ENCODE measurements at regions not wholly inside any gene's neighbourhood (a gene's known extent, or its start where the extent isn't known, plus 50 kb on each side); places are given as distances from the start of the nearest gene placed in this dataset.

DNA sequence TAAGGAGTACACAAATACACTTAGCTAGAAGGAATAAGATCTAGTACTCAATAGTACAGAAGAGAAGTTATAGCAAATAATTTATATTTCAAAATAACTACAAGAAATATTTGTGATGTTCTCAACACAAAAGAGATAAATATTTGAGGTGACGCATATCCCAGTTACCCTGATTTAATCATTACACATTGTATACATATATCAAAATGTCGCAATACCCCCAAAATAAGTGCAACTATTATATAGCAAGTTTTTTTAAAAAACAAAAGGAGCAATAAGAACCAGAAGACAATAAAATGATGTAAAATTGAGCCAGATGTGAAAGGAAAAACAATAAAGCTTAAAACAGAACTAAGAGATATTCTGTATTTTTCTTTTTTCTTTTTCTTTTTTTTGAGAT lies 59.3 kb upstream of the KIAA1217 start:
- TF ChIP-seq, protein P1, sequence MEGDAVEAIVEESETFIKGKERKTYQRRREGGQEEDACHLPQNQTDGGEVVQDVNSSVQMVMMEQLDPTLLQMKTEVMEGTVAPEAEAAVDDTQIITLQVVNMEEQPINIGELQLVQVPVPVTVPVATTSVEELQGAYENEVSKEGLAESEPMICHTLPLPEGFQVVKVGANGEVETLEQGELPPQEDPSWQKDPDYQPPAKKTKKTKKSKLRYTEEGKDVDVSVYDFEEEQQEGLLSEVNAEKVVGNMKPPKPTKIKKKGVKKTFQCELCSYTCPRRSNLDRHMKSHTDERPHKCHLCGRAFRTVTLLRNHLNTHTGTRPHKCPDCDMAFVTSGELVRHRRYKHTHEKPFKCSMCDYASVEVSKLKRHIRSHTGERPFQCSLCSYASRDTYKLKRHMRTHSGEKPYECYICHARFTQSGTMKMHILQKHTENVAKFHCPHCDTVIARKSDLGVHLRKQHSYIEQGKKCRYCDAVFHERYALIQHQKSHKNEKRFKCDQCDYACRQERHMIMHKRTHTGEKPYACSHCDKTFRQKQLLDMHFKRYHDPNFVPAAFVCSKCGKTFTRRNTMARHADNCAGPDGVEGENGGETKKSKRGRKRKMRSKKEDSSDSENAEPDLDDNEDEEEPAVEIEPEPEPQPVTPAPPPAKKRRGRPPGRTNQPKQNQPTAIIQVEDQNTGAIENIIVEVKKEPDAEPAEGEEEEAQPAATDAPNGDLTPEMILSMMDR (conservative IDR thresholded peaks at IDR 0.05): no peak
- no peak for TF ChIP-seq EZH2 (IDR thresholded peaks at IDR 0.05; ENCODE audit: low read depth)
